ENCODE measurements at regions not wholly inside any gene's neighbourhood (a gene's known extent, or its start where the extent isn't known, plus 50 kb on each side); places are given as distances from the start of the nearest gene placed in this dataset.

- no peak for TF ChIP-seq CTCF (IDR thresholded peaks at IDR 0.05; ENCODE audit: insufficient read depth, low read length)
- no peak overlapping the region for H3K4me3 ChIP-seq (ENCODE audit: low read depth, low read length)
- no peak for DNase-seq (ENCODE audit: low read depth)
Observed at GRCh38 chr10:53130337-53130736, 357.8 kb upstream of the MBL2 start.

DNA sequence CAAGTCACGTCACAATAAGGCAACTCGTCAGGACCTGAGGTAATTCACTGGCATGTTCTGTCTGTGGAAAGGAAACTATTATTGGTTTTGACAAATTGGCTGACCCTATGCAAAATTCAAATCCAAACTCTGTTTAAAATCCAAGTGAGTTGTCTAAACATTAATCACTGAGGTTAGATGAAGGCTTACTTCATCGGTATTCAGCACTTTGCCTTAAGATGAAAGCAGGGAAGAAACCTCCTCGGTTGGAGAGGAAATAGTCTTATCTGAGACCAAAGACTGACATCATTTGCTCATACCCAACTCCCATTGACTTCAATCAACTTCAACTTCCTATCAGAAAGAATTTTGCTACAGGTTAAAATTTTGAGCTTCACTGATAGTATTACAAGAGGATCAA, 355.1 kb upstream of the MBL2 start:
- no peak for TF ChIP-seq CTCF (IDR thresholded peaks at IDR 0.05; ENCODE audit: insufficient read depth, low read length)
- H3K4me3 ChIP-seq (ENCODE audit: low read depth, low read length) = no peak overlapping the region
- no peak for DNase-seq (ENCODE audit: low read depth)

DNA sequence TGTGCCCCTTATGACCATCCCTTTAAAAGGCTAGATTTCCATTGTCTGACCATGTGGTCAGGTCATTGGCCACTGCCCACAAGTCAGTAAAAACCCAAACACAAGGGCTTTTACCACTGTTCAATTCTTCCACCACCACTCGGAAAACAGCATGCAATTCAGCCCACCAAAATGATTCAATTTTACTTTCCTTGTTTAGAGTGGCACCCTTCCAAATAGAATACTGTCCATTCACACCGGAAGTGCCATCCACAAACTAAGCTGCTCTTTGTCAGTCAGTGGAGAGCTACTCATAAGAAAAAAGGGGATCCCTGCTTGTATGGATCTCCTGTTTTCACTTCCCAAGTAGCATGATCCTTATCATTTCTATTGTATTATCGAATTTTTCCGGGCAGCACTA, 350.7 kb upstream of the MBL2 start:
- H3K4me3 ChIP-seq (ENCODE audit: low read depth, low read length) = no peak overlapping the region
- TF ChIP-seq CTCF (IDR thresholded peaks at IDR 0.05; ENCODE audit: insufficient read depth, low read length) = no peak
- DNase-seq (ENCODE audit: low read depth) = no peak

DNA sequence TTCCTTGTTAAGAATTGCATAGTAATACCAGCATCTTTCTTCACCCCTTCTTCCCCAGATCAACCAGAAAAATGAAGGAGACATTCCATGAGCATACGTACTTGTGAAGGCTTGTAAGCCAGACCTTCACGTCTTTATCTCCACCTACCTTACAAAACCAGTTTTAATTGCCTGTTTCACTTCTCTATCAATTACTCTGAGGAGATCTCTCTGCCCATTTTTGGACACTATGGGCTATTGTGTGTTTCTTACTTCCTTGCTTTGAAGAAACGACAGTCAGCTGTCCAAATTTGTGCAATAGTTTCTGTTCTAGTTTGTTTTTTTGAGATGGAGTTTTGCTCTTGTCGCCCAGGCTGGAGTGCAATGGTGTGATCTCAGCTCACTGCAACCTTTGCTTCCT, 349.7 kb upstream of the MBL2 start:
- H3K4me3 ChIP-seq (ENCODE audit: low read depth, low read length) = no peak overlapping the region
- no peak for DNase-seq (ENCODE audit: low read depth)
- no peak for TF ChIP-seq CTCF (IDR thresholded peaks at IDR 0.05; ENCODE audit: insufficient read depth, low read length)

- TF ChIP-seq CTCF (IDR thresholded peaks at IDR 0.05; ENCODE audit: insufficient read depth, low read length) = no peak
- DNase-seq (ENCODE audit: low read depth) = no peak
Observed at GRCh38 chr10:53115660-53116059, 343.1 kb upstream of the MBL2 start.

DNA sequence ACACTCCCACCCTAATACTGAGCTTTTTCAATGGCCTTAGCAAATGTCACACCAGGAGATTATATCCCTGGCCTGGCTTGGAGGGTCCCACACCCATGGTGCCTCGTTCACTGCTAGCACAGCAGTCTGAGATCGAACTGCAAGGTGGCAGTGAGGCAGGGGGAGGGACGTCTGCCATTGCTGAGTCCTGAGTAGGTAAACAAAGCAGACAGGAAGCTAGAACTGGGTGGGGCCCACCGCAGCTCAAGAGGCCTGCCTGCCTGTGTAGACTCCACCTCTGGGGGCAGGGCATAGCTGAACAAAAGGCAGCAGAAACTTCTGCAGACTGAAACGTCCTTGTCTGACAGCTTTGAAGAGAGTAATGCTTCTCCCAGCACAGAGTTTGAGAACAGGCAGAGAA, 338.9 kb upstream of the MBL2 start:
- no peak for TF ChIP-seq CTCF (IDR thresholded peaks at IDR 0.05; ENCODE audit: insufficient read depth, low read length)
- H3K4me3 ChIP-seq (ENCODE audit: low read depth, low read length) = no peak overlapping the region
- DNase-seq (ENCODE audit: low read depth) = no peak

More at GRCh38 chr10:53115660-53116059, 343.1 kb upstream of the MBL2 start:
- H3K4me3 ChIP-seq (ENCODE audit: low read depth, low read length) = no peak overlapping the region

DNA sequence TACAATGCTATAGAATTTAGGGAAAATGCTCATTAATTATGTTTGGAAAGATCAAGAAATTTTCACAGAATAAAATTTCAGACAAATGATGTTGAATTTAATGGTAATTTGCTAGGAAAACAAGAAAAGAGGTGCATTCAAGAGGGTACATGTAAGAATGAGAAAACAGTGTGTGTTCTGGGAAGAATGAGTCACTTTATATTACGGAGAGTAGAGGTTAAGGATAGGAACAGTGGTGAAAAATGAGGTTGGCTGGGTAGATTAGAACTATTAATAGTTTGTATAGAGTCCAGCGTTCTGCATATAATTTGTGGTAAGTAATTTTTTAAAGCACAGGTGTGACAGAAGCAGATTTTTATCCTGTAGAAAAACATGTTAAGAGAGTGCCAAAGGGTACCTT, 336.7 kb upstream of the MBL2 start:
- no peak overlapping the region for H3K4me3 ChIP-seq (ENCODE audit: low read depth, low read length)
- no peak for TF ChIP-seq CTCF (IDR thresholded peaks at IDR 0.05; ENCODE audit: insufficient read depth, low read length)
- no peak for DNase-seq (ENCODE audit: low read depth)

Measured in fibroblast of the aortic adventitia (primary cell).